GM12878 (cell line): ENCODE measurements at regions not wholly inside any gene's neighbourhood (a gene's known extent, or its start where the extent isn't known, plus 50 kb on each side); places are given as distances from the start of the nearest gene placed in this dataset.

Source experiments
- ATAC-seq: fragments of 200-7000 bp; cut with Tn5 transposase; 3 replicates; pipeline ENCODE4 v1.9.1; 2020; ENCODE audit warnings: mild to moderate bottlenecking, moderate library complexity
- BruUV-seq: library from RNA; stranded (reverse); fragments of 400-500 nt; replicated peaks from 2 replicates; lab custom pipeline; 2021; lab: Mats Ljungman, UMichigan
- CTCF ChIA-PET: fragments of 300-600 bp; sonication (Branson Sonifier 250); formaldehyde crosslinking; extraction: SDS; loops from one replicate; lab custom pipeline; 2021; ENCODE audit warnings: inconsistent platforms; lab: Yijun Ruan, JAX
- POLR2A ChIA-PET: fragments of 350-600 bp; formaldehyde crosslinking; extraction: SDS; loops from one replicate; lab custom pipeline; 2021; ENCODE audit warnings: inconsistent platforms; lab: Charles Lee
- RAD21 ChIA-PET: fragments of 300-600 bp; sonication (Branson Sonifier 250); formaldehyde crosslinking; loops from one replicate; lab custom pipeline; 2023; ENCODE audit warnings: antibody characterized with exemption; ENCODE audit not compliant: unreplicated experiment; lab: Charles Lee
- SMC1A ChIA-PET: fragments of 300-600 bp; sonication (Branson Sonifier 250); formaldehyde crosslinking; loops from one replicate; lab custom pipeline; 2023; ENCODE audit not compliant: unreplicated experiment, uncharacterized antibody; lab: Charles Lee
- DNase-seq: peaks from one replicate; pipeline ENCODE4 v3.0.0-alpha.2; 2011; ENCODE audit warnings: low read depth, low spot score
- FAIRE-seq: peaks from 3 replicates; lab custom pipeline; 2011; peaks lifted over from hg19 to GRCh38; lab: Jason Lieb, UNC
- H2AFZ ChIP-seq: 2 replicates; pipeline ENCODE4 v1.6.0; 2011; ENCODE audit warnings: low read depth, low read length, control low read depth; ENCODE audit not compliant: control insufficient read depth
- H3K27ac ChIP-seq: 2 replicates; pipeline ENCODE4 v1.5.1; 2011; ENCODE audit warnings: control low read depth; ENCODE audit not compliant: control insufficient read depth, insufficient read depth
- H3K27me3 ChIP-seq, 2 experiments: replicated peaks in 1 of 2; 2 replicates each; pipeline versions ENCODE4 v1.6.0 to v1.6.1; 2011; ENCODE audit warnings: low read length in 1 of 2; ENCODE audit not compliant: control insufficient read depth in 2 of 2, insufficient read depth in 2 of 2
- H3K36me3 ChIP-seq, 2 experiments: 2 replicates each; pipeline ENCODE4 v1.5.1; 2011; ENCODE audit warnings: low read length in 1 of 2; ENCODE audit not compliant: control insufficient read depth in 2 of 2, insufficient read depth in 2 of 2
- H3K4me1 ChIP-seq: 2 replicates; pipeline ENCODE4 v1.6.1; 2011; ENCODE audit warnings: mild to moderate bottlenecking, low read length, moderate library complexity, mixed read lengths; ENCODE audit not compliant: control insufficient read depth, insufficient read depth
- H3K4me2 ChIP-seq: 2 replicates; pipeline ENCODE4 v1.6.0; 2011; ENCODE audit warnings: control low read depth; ENCODE audit not compliant: control insufficient read depth, insufficient read depth
- H3K4me3 ChIP-seq: fragments of 200-600 bp; sonication (generic); 2 replicates; pipeline ENCODE4 v1.5.1; 2016
- H3K79me2 ChIP-seq: 2 replicates; pipeline ENCODE4 v1.6.0; 2011; ENCODE audit warnings: low read length; ENCODE audit not compliant: control insufficient read depth, insufficient read depth
- H3K9ac ChIP-seq: 2 replicates; pipeline ENCODE4 v1.8.0; 2011; ENCODE audit warnings: low read length, control low read depth, mixed read lengths; ENCODE audit not compliant: control insufficient read depth, insufficient read depth
- H3K9me3 ChIP-seq: replicated peaks from 3 replicates; pipeline ENCODE4 v1.5.1; 2011; ENCODE audit warnings: mild to moderate bottlenecking, low read length; ENCODE audit not compliant: control insufficient read depth, insufficient read depth
- H4K20me1 ChIP-seq: 2 replicates; pipeline ENCODE4 v1.6.0; 2011; ENCODE audit not compliant: control insufficient read depth, insufficient read depth
- CBX3 ChIP-seq: fragments of 200-600 bp; sonication (generic); IDR thresholded peaks from 2 replicates; pipeline ENCODE4 v1.6.1; 2016; ENCODE audit warnings: low read depth, borderline replicate concordance
- CBX5 ChIP-seq: sonication (generic); IDR thresholded peaks from 2 replicates; pipeline ENCODE4 v1.6.1; 2016; ENCODE audit warnings: low read depth, moderate library complexity, mild to moderate bottlenecking, inconsistent platforms
- CHD2 ChIP-seq: IDR thresholded peaks from 2 replicates; pipeline ENCODE4 v1.6.1; 2011; ENCODE audit warnings: low read depth, low read length, improper control_type of control experiment, borderline replicate concordance
- CREB1 ChIP-seq: IDR thresholded peaks from 2 replicates; pipeline ENCODE4 v1.6.1; 2012; ENCODE audit warnings: low read depth, mild to moderate bottlenecking, inconsistent platforms
- CTCF ChIP-seq, 3 experiments: IDR thresholded peaks in 2 of 3; conservative IDR thresholded peaks in 1 of 3; 2 replicates each; pipeline ENCODE4 v1.5.1; 2011; ENCODE audit warnings: low read depth in 3 of 3, low read length in 3 of 3, mild to moderate bottlenecking in 3 of 3, control low read depth in 2 of 3, moderate library complexity in 2 of 3, inconsistent platforms in 1 of 3, mixed read lengths in 1 of 3; ENCODE audit not compliant: control insufficient read depth in 2 of 3, insufficient read depth in 1 of 3; ENCODE audit errors: extremely low read depth in 1 of 3
- ETV6 ChIP-seq, 2 experiments: fragments of 450-650 bp in 1 of 2; IDR thresholded peaks in 1 of 2; conservative IDR thresholded peaks in 1 of 2; 2 replicates each; pipeline ENCODE4 v1.6.1; 2014; ENCODE audit warnings: antibody characterized with exemption in 1 of 2, borderline replicate concordance in 1 of 2, low read depth in 1 of 2, mild to moderate bottlenecking in 1 of 2, moderate library complexity in 1 of 2
- FOXM1 ChIP-seq: IDR thresholded peaks from 2 replicates; pipeline ENCODE4 v1.6.1; 2012; ENCODE audit warnings: low read depth, mild to moderate bottlenecking, inconsistent platforms, low read length, moderate library complexity
- IKZF1 ChIP-seq: fragments of 450-650 bp; conservative IDR thresholded peaks from 2 replicates; pipeline ENCODE4 v1.6.1; 2017; ENCODE audit warnings: antibody characterized with exemption, mild to moderate bottlenecking
- MEF2A ChIP-seq: IDR thresholded peaks from 2 replicates; pipeline ENCODE4 v1.6.1; 2011; ENCODE audit warnings: low read depth, mild to moderate bottlenecking, low read length, moderate library complexity; ENCODE audit not compliant: insufficient read depth
- MTA3 ChIP-seq: IDR thresholded peaks from 2 replicates; pipeline ENCODE4 v1.6.1; 2012; ENCODE audit warnings: low read length, inconsistent platforms, borderline replicate concordance
- PBX3 ChIP-seq: IDR thresholded peaks from 2 replicates; pipeline ENCODE4 v1.6.1; 2011; ENCODE audit warnings: mild to moderate bottlenecking, low read depth, low read length, moderate library complexity; ENCODE audit not compliant: insufficient replicate concordance
- RUNX3 ChIP-seq: IDR thresholded peaks from 2 replicates; pipeline ENCODE4 v1.6.1; 2012; ENCODE audit warnings: low read length, inconsistent platforms
- SMAD5 ChIP-seq: IDR thresholded peaks from 2 replicates; pipeline ENCODE4 v1.6.1; 2016; ENCODE audit warnings: antibody characterized with exemption, low read depth
- SP1 ChIP-seq: IDR thresholded peaks from one replicate; pipeline ENCODE4 v1.6.1; 2011; ENCODE audit warnings: low read depth, low read length
- SRF ChIP-seq, 2 experiments: IDR thresholded peaks; 2 replicates each; pipeline ENCODE4 v1.6.1; 2011; ENCODE audit warnings: low read depth in 2 of 2, low read length in 2 of 2, mild to moderate bottlenecking in 1 of 2, moderate library complexity in 1 of 2
- STAT3 ChIP-seq: IDR thresholded peaks from 2 replicates; pipeline ENCODE4 v1.6.1; 2011; ENCODE audit warnings: low read depth, low read length, improper control_type of control experiment
- WGBS: methylation state at CpG from one replicate; pipeline ENCODE4 v1.1.6; 2016; ENCODE audit warnings: low lambda C conversion rate; ENCODE audit not compliant: insufficient replicate concordance, insufficient coverage; ENCODE audit errors: missing lambda C conversion rate; 5-methylcytosine and 5-hydroxymethylcytosine counted together
- in situ Hi-C: fragments of 300-500 bp; cut with MboI; formaldehyde crosslinking; loops from 9 replicates; pipeline ENCODE4 v1.14.3; 2018; ENCODE audit warnings: mixed read lengths
- intact Hi-C: fragments of 100-400 bp; cut with micrococcal nuclease; formaldehyde crosslinking; loops from one replicate; pipeline ENCODE4 v1.14.2; 2022; ENCODE audit not compliant: unreplicated experiment
- TF ChIP-seq, protein P1 (sequence below): IDR thresholded peaks from 2 replicates; pipeline ENCODE4 v1.6.1; 2012; ENCODE audit warnings: low read depth, low read length, improper control_type of control experiment
- TF ChIP-seq, protein P2 (sequence below): IDR thresholded peaks from 2 replicates; pipeline ENCODE4 v1.6.1; 2011; ENCODE audit warnings: low read depth, low read length, improper control_type of control experiment, borderline replicate concordance

GRCh38 chr18:1564793-1565192, 660.1 kb downstream of the ADCYAP1 start:
- TF ChIP-seq CHD2 (no peak), PBX3 (no peak), CBX5 (no peak), CBX3 (no peak), FOXM1 (no peak), MEF2A (no peak), STAT3 (no peak), CREB1 (no peak), ETV6 (conservative IDR thresholded peaks at IDR 0.05 in 1 of 2, IDR thresholded peaks at IDR 0.05 in 1 of 2; ENCODE audit: borderline replicate concordance in 1 of 2, low read depth in 1 of 2) (no peak), SRF (IDR thresholded peaks at IDR 0.05; ENCODE audit: low read depth in 2 of 2, low read length in 2 of 2) (no peak), RUNX3 (no peak), SMAD5 (no peak), SP1 (no peak), CTCF (IDR thresholded peaks at IDR 0.05 in 2 of 3, conservative IDR thresholded peaks at IDR 0.05 in 1 of 3; ENCODE audit: control insufficient read depth in 2 of 3, extremely low read depth in 1 of 3, insufficient read depth in 1 of 3, low read depth in 3 of 3, low read length in 3 of 3) (no peak), IKZF1 (no peak), MTA3 (no peak)
- TF ChIP-seq, protein P1, sequence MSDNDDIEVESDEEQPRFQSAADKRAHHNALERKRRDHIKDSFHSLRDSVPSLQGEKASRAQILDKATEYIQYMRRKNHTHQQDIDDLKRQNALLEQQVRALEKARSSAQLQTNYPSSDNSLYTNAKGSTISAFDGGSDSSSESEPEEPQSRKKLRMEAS: no peak
- TF ChIP-seq, protein P2, sequence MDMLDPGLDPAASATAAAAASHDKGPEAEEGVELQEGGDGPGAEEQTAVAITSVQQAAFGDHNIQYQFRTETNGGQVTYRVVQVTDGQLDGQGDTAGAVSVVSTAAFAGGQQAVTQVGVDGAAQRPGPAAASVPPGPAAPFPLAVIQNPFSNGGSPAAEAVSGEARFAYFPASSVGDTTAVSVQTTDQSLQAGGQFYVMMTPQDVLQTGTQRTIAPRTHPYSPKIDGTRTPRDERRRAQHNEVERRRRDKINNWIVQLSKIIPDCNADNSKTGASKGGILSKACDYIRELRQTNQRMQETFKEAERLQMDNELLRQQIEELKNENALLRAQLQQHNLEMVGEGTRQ: no peak
- in situ Hi-C loops: no loop called here
- Histone ChIP-seq H2AFZ (no peak overlapping the region), H3K4me1 (no peaks in the 10 kb centered on the region), H3K27me3 (no peaks in the 10 kb centered on the region), H3K4me2 (no peak overlapping the region), H3K36me3 (no peaks in the 10 kb centered on the region), H3K79me2 (no peaks in the 10 kb centered on the region), H3K4me3 (no peak overlapping the region), H3K9me3 (no peaks in the 10 kb centered on the region), H4K20me1 (no peaks in the 10 kb centered on the region), H3K9ac (no peak overlapping the region), H3K27ac (no peak overlapping the region)
- 22% methylated on average over 3 of the region's 3 CpGs for WGBS
- FAIRE-seq (no peak), ATAC-seq (no peak), DNase-seq (no peak)
- ChIA-PET SMC1A (interaction anchor here (0.6 kb wide), 1 partner anchor 691 kb away, joined by 5 read pairs; no protein-coding TSS in a partner anchor), CTCF (no interaction called here), RAD21 (no interaction called here), POLR2A (no interaction called here)
- no TSS peak for BruUV-seq
- intact Hi-C loops: no loop called here
